ENCODE measurements at regions not wholly inside any gene's neighbourhood (a gene's known extent, or its start where the extent isn't known, plus 50 kb on each side); places are given as distances from the start of the nearest gene placed in this dataset.
A peak's percentile ranks its signal among the peaks of the same experiment; 100 is the strongest.
"Not testable (repeated sequence)": the region's sequence is repeated elsewhere in the genome, so short reads cannot be mapped to it uniquely, and the experiment has no call there.

GRCh38 chr16:48022496-48022895, 133.3 kb downstream of the ABCC12 start:
- H3K36me3 ChIP-seq, result no peaks in the 10 kb centered on the region
- H3K27me3 ChIP-seq, result peaks cover 0 to 4% (median 0%) of the 10 kb centered on the region in 4 donors
- WGBS, result 81% methylated on average over 5 of the region's 5 CpGs
- H3K4me1 ChIP-seq, result no peaks in the 10 kb centered on the region
- no peak overlapping the region for H3K4me3 ChIP-seq
- no peaks in the 10 kb centered on the region for H3K9me3 ChIP-seq
- H3K27ac ChIP-seq (replicated peaks in 1 of 4), result no peak overlapping the region
- no peak for TF ChIP-seq CTCF (IDR thresholded peaks at IDR 0.05)
- no peak for TF ChIP-seq POLR2AphosphoS5 (IDR thresholded peaks at IDR 0.05)
- TF ChIP-seq POLR2A (IDR thresholded peaks at IDR 0.05; ENCODE audit: low read depth), result no peak
- TF ChIP-seq EP300 (IDR thresholded peaks at IDR 0.05), result no peak
- DNase-seq (ENCODE audit: extremely low spot score), result no peak
- intact Hi-C loops (cut with DNase I), result no loop called here

DNA sequence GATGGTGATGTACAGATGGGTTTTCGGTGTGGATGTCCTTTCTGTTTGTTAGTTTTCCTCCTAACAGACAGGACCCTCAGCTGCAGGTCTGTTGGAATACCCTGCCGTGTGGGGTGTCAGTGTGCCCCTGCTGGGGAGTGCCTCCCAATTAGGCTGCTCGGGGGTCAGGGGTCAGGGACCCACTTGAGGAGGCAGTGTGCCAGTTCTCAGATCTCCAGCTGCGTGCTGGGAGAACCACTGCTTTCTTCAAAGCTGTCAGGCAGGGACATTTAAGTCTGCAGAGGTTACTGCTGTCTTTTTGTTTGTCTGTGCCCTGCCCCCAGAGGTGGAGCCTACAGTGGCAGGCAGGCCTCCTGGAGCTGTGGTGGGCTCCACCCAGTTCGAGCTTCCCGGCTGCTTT, 135.2 kb downstream of the ABCC12 start:
- H3K27me3 ChIP-seq; H3K4me1 ChIP-seq; intact Hi-C loops (cut with DNase I); H3K4me3 ChIP-seq; H3K9me3 ChIP-seq; DNase-seq (ENCODE audit: extremely low spot score); H3K36me3 ChIP-seq; H3K27ac ChIP-seq (replicated peaks in 1 of 4): not testable (repeated sequence)
- WGBS, result 58% methylated on average over 4 of the region's 6 CpGs

- H3K4me1 ChIP-seq, result no peaks in the 10 kb centered on the region
- WGBS, result 88% methylated on average over 10 of the region's 10 CpGs
- peak; percentile 92 for DNase-seq (ENCODE audit: extremely low spot score)
- H3K27ac ChIP-seq (replicated peaks in 1 of 4), result no peak overlapping the region
- no peak overlapping the region for H3K4me3 ChIP-seq
- TF ChIP-seq CTCF (IDR thresholded peaks at IDR 0.05) (no peak), EP300 (IDR thresholded peaks at IDR 0.05) (no peak), POLR2A (IDR thresholded peaks at IDR 0.05; ENCODE audit: low read depth) (no peak), POLR2AphosphoS5 (IDR thresholded peaks at IDR 0.05) (no peak)
- no peaks in the 10 kb centered on the region for H3K27me3 ChIP-seq
- H3K9me3 ChIP-seq, result no peaks in the 10 kb centered on the region
- intact Hi-C loops (cut with DNase I), result no loop called here
- H3K36me3 ChIP-seq, result no peaks in the 10 kb centered on the region
Observed at GRCh38 chr16:48014349-48015135, 141.3 kb downstream of the ABCC12 start.

DNA sequence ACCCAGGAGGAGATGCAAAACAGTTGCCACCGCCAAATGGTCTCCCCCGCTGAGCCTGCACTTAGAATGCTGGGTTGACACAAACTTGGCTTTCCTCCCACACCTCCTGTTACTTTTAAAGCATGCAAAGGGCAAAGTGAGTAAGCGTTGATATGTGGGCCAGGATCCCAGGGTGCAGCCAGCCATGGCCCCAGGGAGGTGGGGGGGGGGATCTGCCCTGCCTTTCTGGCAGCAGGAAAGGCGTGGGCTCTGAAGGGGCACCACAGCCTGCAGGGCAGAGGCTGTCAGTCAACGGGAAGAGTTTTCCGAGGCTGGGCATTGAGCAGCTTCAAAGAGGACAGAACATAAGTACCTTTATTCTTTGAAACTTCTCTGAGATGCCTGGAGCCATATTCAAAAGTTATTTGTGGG, 142.3 kb downstream of the ABCC12 start:
- H3K36me3 ChIP-seq, result no peaks in the 10 kb centered on the region
- H3K27me3 ChIP-seq, result no peaks in the 10 kb centered on the region
- H3K4me3 ChIP-seq, result no peak overlapping the region
- TF ChIP-seq CTCF (IDR thresholded peaks at IDR 0.05), result no peak
- TF ChIP-seq POLR2A (IDR thresholded peaks at IDR 0.05; ENCODE audit: low read depth), result no peak
- TF ChIP-seq EP300 (IDR thresholded peaks at IDR 0.05), result no peak
- no peak for TF ChIP-seq POLR2AphosphoS5 (IDR thresholded peaks at IDR 0.05)
- DNase-seq (ENCODE audit: extremely low spot score), result peak; percentile 37
- WGBS, result 47% methylated on average over 6 of the region's 6 CpGs
- H3K27ac ChIP-seq (replicated peaks in 1 of 4), result no peak overlapping the region
- no peaks in the 10 kb centered on the region for H3K4me1 ChIP-seq
- no peaks in the 10 kb centered on the region for H3K9me3 ChIP-seq
- intact Hi-C loops (cut with DNase I), result no loop called here

GRCh38 chr16:48011878-48012658, 143.7 kb downstream of the ABCC12 start:
- TF ChIP-seq EP300 (IDR thresholded peaks at IDR 0.05), result no peak
- TF ChIP-seq CTCF (IDR thresholded peaks at IDR 0.05), result no peak
- no peak for TF ChIP-seq POLR2A (IDR thresholded peaks at IDR 0.05; ENCODE audit: low read depth)
- no peak for TF ChIP-seq POLR2AphosphoS5 (IDR thresholded peaks at IDR 0.05)
- Histone ChIP-seq H3K36me3 (no peaks in the 10 kb centered on the region), H3K27me3 (no peaks in the 10 kb centered on the region), H3K9me3 (no peaks in the 10 kb centered on the region), H3K27ac (replicated peaks in 1 of 4) (no peak overlapping the region), H3K4me1 (no peaks in the 10 kb centered on the region), H3K4me3 (no peak overlapping the region)
- peak; percentile 74 for DNase-seq (ENCODE audit: extremely low spot score)
- intact Hi-C loops (cut with DNase I), result no loop called here
- 74% methylated on average over 9 of the region's 9 CpGs for WGBS

Data from esophagus muscularis mucosa (tissue), 4 donors.